G401 (cell line): ENCODE measurements at regions not wholly inside any gene's neighbourhood (a gene's known extent, or its start where the extent isn't known, plus 50 kb on each side); places are given as distances from the start of the nearest gene placed in this dataset.

Experiments used
- DNase-seq: peaks from one replicate; pipeline ENCODE4 v3.0.0-alpha.2; 2015; ENCODE audit warnings: low spot score
- in situ Hi-C: cut with HindIII; loops from 2 replicates; pipeline ENCODE4 v1.10.0; 2016; ENCODE audit warnings: low sequenced_read_pairs, mixed read lengths

GRCh38 chr16:35431829-35432663, 1972.6 kb downstream of the TP53TG3F start:
- in situ Hi-C loops, result no loop called here
- DNase-seq, result no peak

GRCh38 chr16:35440875-35441274, 1981.5 kb downstream of the TP53TG3F start:
- in situ Hi-C loops, result no loop called here
- DNase-seq, result no peak

- in situ Hi-C loops, result no loop called here
- DNase-seq, result no peak
Measured at GRCh38 chr16:35447010-35447558, 1987.7 kb downstream of the TP53TG3F start.

GRCh38 chr16:35449663-35450062, 1990.3 kb downstream of the TP53TG3F start:
- no peak for DNase-seq
- in situ Hi-C loops, result no loop called here

DNA sequence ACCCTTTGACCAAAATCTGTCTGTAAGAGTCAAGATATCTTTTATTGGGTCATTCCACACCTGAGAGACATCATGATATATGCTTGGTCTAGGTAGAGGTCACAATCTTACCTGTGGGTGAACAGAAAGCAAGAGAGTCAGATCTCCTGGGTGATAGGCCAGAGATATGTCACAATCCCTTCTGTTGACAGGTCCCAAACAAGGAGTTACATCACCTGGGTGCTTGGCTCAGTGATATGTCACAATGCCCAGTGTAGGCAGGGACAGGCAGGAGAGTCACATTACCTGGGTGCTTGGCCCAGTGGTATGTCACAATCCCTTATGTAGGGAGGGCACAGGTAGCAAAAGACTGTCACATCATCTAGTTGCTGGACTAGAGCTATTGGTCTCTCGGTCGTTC, 1991.2 kb downstream of the TP53TG3F start:
- in situ Hi-C loops, result no loop called here
- no peak for DNase-seq

GRCh38 chr16:35452471-35452870, 1993.1 kb downstream of the TP53TG3F start:
- no peak for DNase-seq
- in situ Hi-C loops, result no loop called here

DNA sequence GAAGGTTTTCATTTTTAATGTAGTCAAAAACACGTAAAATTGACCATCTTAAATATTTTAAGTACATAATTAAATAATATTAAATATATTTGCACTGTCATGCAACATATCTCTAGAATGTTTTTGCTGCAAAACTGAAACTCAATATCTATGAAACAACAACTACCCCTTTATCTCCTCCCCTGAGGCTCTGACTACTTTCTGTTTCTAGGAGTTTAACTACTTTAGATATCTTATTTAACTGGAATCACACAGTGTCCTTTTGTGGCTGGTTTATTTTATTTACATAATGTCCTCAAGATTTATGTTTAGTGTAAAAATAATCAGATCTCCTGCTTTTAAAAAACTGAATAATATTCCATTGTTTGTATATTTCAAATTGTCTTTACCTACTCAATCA, 2003.9 kb downstream of the TP53TG3F start:
- in situ Hi-C loops, result no loop called here
- no peak for DNase-seq

- no peak for DNase-seq
- in situ Hi-C loops, result no loop called here
Measured at GRCh38 chr16:35480361-35480760, 2020.9 kb downstream of the TP53TG3F start.

DNA sequence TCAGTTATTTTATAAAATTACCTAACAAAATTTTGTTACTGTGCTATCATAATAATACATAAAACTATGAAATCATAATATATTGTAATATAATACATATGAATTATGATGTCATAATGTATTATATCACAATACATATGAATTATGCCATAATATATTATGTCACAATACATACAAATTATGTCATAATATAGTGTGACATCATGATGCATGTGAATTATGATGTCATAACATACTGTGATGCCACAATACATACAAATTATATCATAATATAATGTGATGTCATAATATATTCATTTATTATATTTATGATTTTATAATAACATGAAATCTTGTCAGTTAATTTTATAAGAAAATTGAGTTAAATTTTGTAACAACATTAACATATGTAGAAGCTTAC, 2021.6 kb downstream of the TP53TG3F start:
- in situ Hi-C loops, result no loop called here
- DNase-seq, result no peak

- in situ Hi-C loops, result no loop called here
Measured at GRCh38 chr16:35485915-35486314, 2026.5 kb downstream of the TP53TG3F start.

GRCh38 chr16:35492225-35492624, 2032.8 kb downstream of the TP53TG3F start:
- in situ Hi-C loops, result no loop called here
- DNase-seq, result no peak

More at GRCh38 chr16:35485915-35486314, 2026.5 kb downstream of the TP53TG3F start:
- DNase-seq, result no peak

DNA sequence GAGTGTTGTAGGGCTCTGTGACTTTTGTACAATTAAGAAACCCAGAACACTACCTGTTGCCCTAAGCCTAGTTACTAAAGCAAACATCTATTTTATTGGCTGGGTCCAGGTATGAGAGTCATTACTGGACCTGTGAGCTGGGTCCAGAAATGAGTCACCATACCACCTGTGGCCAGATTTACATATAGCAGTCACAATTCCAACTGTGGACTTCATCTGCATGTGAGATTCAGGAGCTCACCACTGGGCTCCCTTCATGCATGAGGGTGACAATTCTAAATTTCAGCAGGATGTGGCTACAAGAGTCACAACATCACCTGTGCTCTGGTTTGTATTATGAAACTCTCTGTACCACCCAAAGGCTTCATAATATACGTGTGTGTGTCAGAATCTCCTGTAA, 2038.0 kb downstream of the TP53TG3F start:
- in situ Hi-C loops, result no loop called here

GRCh38 chr16:35506018-35506897, 2046.8 kb downstream of the TP53TG3F start:
- DNase-seq, result no peak
- in situ Hi-C loops, result no loop called here

More for the DNA sequence above, 2038.0 kb downstream of the TP53TG3F start:
- no peak for DNase-seq

DNA sequence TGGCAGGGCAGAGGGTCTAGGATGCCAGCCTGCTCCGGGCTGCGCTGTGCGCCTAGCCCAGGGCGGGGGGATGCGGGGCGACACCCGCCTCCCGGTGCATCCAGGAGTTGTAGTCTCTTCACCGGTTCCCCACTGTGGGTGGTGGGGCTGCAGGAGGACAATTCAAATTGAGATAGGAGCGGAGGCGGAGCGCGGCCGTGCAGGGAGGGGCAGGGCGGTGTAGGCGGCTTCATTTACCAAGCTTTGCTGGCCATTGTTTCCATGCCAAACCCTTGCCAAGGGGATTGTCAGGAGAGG, 2047.4 kb downstream of the TP53TG3F start:
- no peak for DNase-seq
- in situ Hi-C loops, result no loop called here

GRCh38 chr16:35510701-35511100, 2051.3 kb downstream of the TP53TG3F start:
- in situ Hi-C loops, result no loop called here

GRCh38 chr16:35516551-35516950, 2057.1 kb downstream of the TP53TG3F start:
- in situ Hi-C loops, result no loop called here
- no peak for DNase-seq

More at GRCh38 chr16:35510701-35511100, 2051.3 kb downstream of the TP53TG3F start:
- DNase-seq, result no peak

GRCh38 chr16:35516971-35517370, 2057.6 kb downstream of the TP53TG3F start:
- no peak for DNase-seq
- in situ Hi-C loops, result no loop called here

- in situ Hi-C loops, result no loop called here
- DNase-seq, result no peak
Measured at GRCh38 chr16:35523991-35524390, 2064.6 kb downstream of the TP53TG3F start.

- in situ Hi-C loops, result no loop called here
- DNase-seq, result no peak
Measured at GRCh38 chr16:35525979-35526590, 2066.7 kb downstream of the TP53TG3F start.

DNA sequence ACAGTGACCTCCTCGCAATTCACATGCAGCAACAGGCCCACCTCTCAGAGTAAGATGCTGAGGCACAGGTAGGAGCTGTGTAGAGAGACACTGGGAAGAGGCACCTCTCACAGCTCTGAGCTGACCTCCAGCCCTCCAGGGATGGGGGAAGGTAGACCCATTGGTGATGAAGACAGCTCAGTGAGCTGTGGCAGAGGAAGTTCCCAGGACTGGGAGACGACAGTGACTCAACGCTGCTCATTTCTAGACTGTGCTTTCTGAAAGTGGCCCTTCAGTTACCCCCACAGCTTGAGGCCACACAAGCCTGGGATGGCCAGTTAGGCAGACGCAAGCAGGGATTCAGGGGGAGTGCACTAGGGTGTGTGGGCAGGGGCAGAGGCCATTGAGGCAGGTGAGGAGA, 2073.2 kb downstream of the TP53TG3F start:
- in situ Hi-C loops, result no loop called here
- no peak for DNase-seq
